Natural killer cell (primary cell): ENCODE measurements at regions not wholly inside any gene's neighbourhood (a gene's known extent, or its start where the extent isn't known, plus 50 kb on each side); places are given as distances from the start of the nearest gene placed in this dataset.

Experiments
- ATAC-seq, 3 donors: fragments of 150-1000 bp in 2 of 3; fragments of 200-7000 bp in 1 of 3; cut with Tn5 transposase; 1 replicate in 1 of 3; 2 replicates in 2 of 3; pipeline ENCODE4 v1.10.0; 2021; ENCODE audit warnings: mild to moderate bottlenecking in 2 of 3, moderate library complexity in 2 of 3
- DNase-seq, 2 donors: peaks; one replicate each; pipeline versions ENCODE4 v3.0.0 to v3.0.0-alpha.2; 2013 to 2021; ENCODE audit warnings: mixed read lengths in 1 of 2
- H3K27ac ChIP-seq: one replicate; pipeline ENCODE4 v1.5.1; 2013; ENCODE audit warnings: mild to moderate bottlenecking, low read length
- H3K27me3 ChIP-seq: one replicate; pipeline ENCODE4 v1.6.1; 2013; ENCODE audit warnings: low read length; ENCODE audit not compliant: control insufficient read depth, insufficient read depth
- H3K36me3 ChIP-seq: one replicate; pipeline ENCODE4 v1.6.1; 2013; ENCODE audit warnings: low read length; ENCODE audit not compliant: control insufficient read depth, insufficient read depth
- H3K4me1 ChIP-seq: one replicate; pipeline ENCODE4 v1.6.1; 2013; ENCODE audit warnings: low read length; ENCODE audit not compliant: control insufficient read depth, insufficient read depth
- H3K4me3 ChIP-seq: one replicate; pipeline ENCODE4 v1.5.1; 2013; ENCODE audit warnings: low read length
- H3K9me3 ChIP-seq: one replicate; pipeline ENCODE4 v1.6.1; 2013; ENCODE audit warnings: low read length; ENCODE audit not compliant: control insufficient read depth, insufficient read depth
- H3K27ac Mint-ChIP-seq, 2 donors: one replicate each; pipeline ENCODE4 v1.8.0; 2022; ENCODE audit warnings: mild to moderate bottlenecking in 2 of 2, mixed read lengths in 2 of 2, moderate library complexity in 1 of 2
- H3K27me3 Mint-ChIP-seq, 2 donors: one replicate each; pipeline ENCODE4 v1.8.0; 2022; ENCODE audit warnings: low read depth in 2 of 2, mixed read lengths in 2 of 2
- H3K36me3 Mint-ChIP-seq: one replicate; pipeline ENCODE4 v1.8.0; 2022; ENCODE audit warnings: mixed read lengths
- H3K4me1 Mint-ChIP-seq, 2 donors: one replicate each; pipeline ENCODE4 v1.8.0; 2022; ENCODE audit warnings: mixed read lengths in 2 of 2
- H3K4me3 Mint-ChIP-seq: one replicate; pipeline ENCODE4 v1.8.0; 2022; ENCODE audit warnings: mild to moderate bottlenecking, moderate library complexity, mixed read lengths
- H3K9me3 Mint-ChIP-seq, 2 donors: one replicate each; pipeline ENCODE4 v1.8.0; 2022; ENCODE audit warnings: mixed read lengths in 2 of 2
- CTCF ChIP-seq: fragments of 200-600 bp; IDR thresholded peaks from one replicate; pipeline ENCODE4 v1.8.0; 2022; ENCODE audit warnings: antibody characterized with exemption
- WGBS: methylation state at CpG from one replicate; pipeline ENCODE4 v1.1.7; 2013; ENCODE audit warnings: missing lambda C conversion rate; ENCODE audit not compliant: insufficient coverage; 5-methylcytosine and 5-hydroxymethylcytosine counted together
- intact Hi-C: fragments of 100-400 bp; cut with micrococcal nuclease; formaldehyde crosslinking; loops from one replicate; pipeline ENCODE4 v1.14.2; 2022

GRCh38 chr3:18246336-18247060, 178.6 kb downstream of the SATB1 start:
- no peak for TF ChIP-seq CTCF
- no peaks in the 10 kb centered on the region for H3K9me3 Mint-ChIP-seq
- H3K36me3 Mint-ChIP-seq: no peaks in the 10 kb centered on the region
- no peaks in the 10 kb centered on the region for H3K36me3 ChIP-seq
- ATAC-seq (no peak), DNase-seq (no peak)
- no peak overlapping the region for H3K4me3 ChIP-seq
- no peaks in the 10 kb centered on the region for H3K4me1 Mint-ChIP-seq
- H3K4me1 ChIP-seq: no peaks in the 10 kb centered on the region
- H3K27ac ChIP-seq: no peak overlapping the region
- H3K27me3 ChIP-seq: no peaks in the 10 kb centered on the region
- H3K9me3 ChIP-seq: no peaks in the 10 kb centered on the region
- H3K27me3 Mint-ChIP-seq: peaks cover 5 to 12% of the 10 kb centered on the region in 2 donors
- no peak overlapping the region for H3K27ac Mint-ChIP-seq
- H3K4me3 Mint-ChIP-seq: no peak overlapping the region
- intact Hi-C loops: no loop called here
- 77% methylated on average over 7 of the region's 7 CpGs for WGBS

- intact Hi-C loops: no loop called here
- Mint-ChIP-seq H3K27me3 (peaks cover 5 to 6% of the 10 kb centered on the region in 2 donors), H3K4me1 (no peaks in the 10 kb centered on the region), H3K4me3 (no peak overlapping the region), H3K9me3 (no peaks in the 10 kb centered on the region), H3K36me3 (no peaks in the 10 kb centered on the region), H3K27ac (no peak overlapping the region)
- no peaks in the 10 kb centered on the region for H3K36me3 ChIP-seq
- no peaks in the 10 kb centered on the region for H3K9me3 ChIP-seq
- no peak for DNase-seq
- no peak for TF ChIP-seq CTCF
- H3K27ac ChIP-seq: no peak overlapping the region
- H3K4me1 ChIP-seq: no peaks in the 10 kb centered on the region
- WGBS: 74% methylated on average over 4 of the region's 4 CpGs
- H3K27me3 ChIP-seq: no peaks in the 10 kb centered on the region
- no peak for ATAC-seq
- no peak overlapping the region for H3K4me3 ChIP-seq
These were observed 179.4 kb downstream of the SATB1 start for GRCh38 chr3:18245721-18246120.

GRCh38 chr3:18241837-18242236, 183.3 kb downstream of the SATB1 start:
- no peak overlapping the region for H3K4me3 Mint-ChIP-seq
- ATAC-seq (no peak), DNase-seq (no peak)
- Histone ChIP-seq H3K4me1 (no peaks in the 10 kb centered on the region), H3K27me3 (no peaks in the 10 kb centered on the region), H3K36me3 (no peaks in the 10 kb centered on the region), H3K4me3 (no peak overlapping the region), H3K27ac (no peak overlapping the region), H3K9me3 (no peaks in the 10 kb centered on the region)
- TF ChIP-seq CTCF: no peak
- H3K36me3 Mint-ChIP-seq: no peaks in the 10 kb centered on the region
- H3K27ac Mint-ChIP-seq: no peak overlapping the region
- no peaks in the 10 kb centered on the region for H3K9me3 Mint-ChIP-seq
- no peaks in the 10 kb centered on the region for H3K4me1 Mint-ChIP-seq
- no CpG with 5 or more reads among the region's 1 CpG for WGBS
- H3K27me3 Mint-ChIP-seq: peaks cover 0 to 5% of the 10 kb centered on the region in 2 donors
- intact Hi-C loops: no loop called here

- Histone ChIP-seq H3K27ac (no peak overlapping the region), H3K36me3 (no peaks in the 10 kb centered on the region), H3K9me3 (no peaks in the 10 kb centered on the region), H3K27me3 (no peaks in the 10 kb centered on the region), H3K4me1 (no peaks in the 10 kb centered on the region), H3K4me3 (no peak overlapping the region)
- TF ChIP-seq CTCF: no peak
- H3K27ac Mint-ChIP-seq: no peak overlapping the region
- no peaks in the 10 kb centered on the region for H3K9me3 Mint-ChIP-seq
- intact Hi-C loops: no loop called here
- ATAC-seq (no peak), DNase-seq (no peak)
- 80% methylated on average over 1 of the region's 2 CpGs for WGBS
- H3K27me3 Mint-ChIP-seq: peaks cover 0 to 5% of the 10 kb centered on the region in 2 donors
- H3K4me1 Mint-ChIP-seq: no peaks in the 10 kb centered on the region
- no peak overlapping the region for H3K4me3 Mint-ChIP-seq
- H3K36me3 Mint-ChIP-seq: no peaks in the 10 kb centered on the region
These were observed 185.5 kb downstream of the SATB1 start for GRCh38 chr3:18239674-18240073.
